HCT116 (cell line): ENCODE measurements at regions not wholly inside any gene's neighbourhood (a gene's known extent, or its start where the extent isn't known, plus 50 kb on each side); places are given as distances from the start of the nearest gene placed in this dataset.

Experiments used
- ATAC-seq: fragments of 200-7000 bp; cut with Tn5 transposase; 2 replicates; pipeline ENCODE4 v1.9.1; 2020; ENCODE audit warnings: mild to moderate bottlenecking, moderate library complexity
- BruUV-seq: library from RNA; stranded (reverse); fragments of 400-500 nt; replicated peaks from 2 replicates; lab custom pipeline; 2021; lab: Mats Ljungman, UMichigan
- CTCF ChIA-PET: fragments of 300-600 bp; sonication (Branson Sonifier 250); formaldehyde crosslinking; loops from one replicate; lab custom pipeline; 2021; ENCODE audit warnings: antibody characterized with exemption; lab: Charles Lee
- POLR2A ChIA-PET: fragments of 300-600, 350-600 bp; sonication (Branson Sonifier 250); formaldehyde crosslinking; loops from one replicate; lab custom pipeline; 2021; ENCODE audit warnings: antibody characterized with exemption; lab: Charles Lee
- RAD21 ChIA-PET, 2 experiments: fragments of 300-600 bp; sonication (Branson Sonifier 250); formaldehyde crosslinking; loops; one replicate each; lab custom pipeline; 2023; ENCODE audit warnings: low total read pairs in 2 of 2; ENCODE audit not compliant: uncharacterized antibody in 2 of 2, unreplicated experiment in 2 of 2, low non-redundant PET in 1 of 2; lab: Charles Lee
- DNase-seq: peaks from one replicate; pipeline ENCODE4 v3.0.0-alpha.2; 2010; ENCODE audit warnings: low read depth, low spot score
- H2AFZ ChIP-seq: fragments of 200-600 bp; shearing (Covaris generic), sonication (generic); 2 replicates; pipeline ENCODE4 v1.6.1; 2017; ENCODE audit warnings: low read depth, mixed run types, mixed read lengths, antibody characterized with exemption, low read length; ENCODE audit not compliant: poor library complexity, severe bottlenecking
- H3K27ac ChIP-seq: 2 replicates; pipeline ENCODE4 v1.5.1; 2012; ENCODE audit warnings: low read depth, low read length
- H3K27me3 ChIP-seq: fragments of 200-600 bp; sonication (generic); 2 replicates; pipeline ENCODE4 v1.6.1; 2016; ENCODE audit warnings: mixed run types, low read length, mixed read lengths; ENCODE audit not compliant: insufficient read depth
- H3K36me3 ChIP-seq, 2 experiments: fragments of 200-500 bp in 1 of 2; fragments of 200-600 bp in 1 of 2; sonication (Bioruptor generic) in 1 of 2; sonication (generic) in 1 of 2; 2 replicates each; pipeline versions ENCODE4 v1.5.1 to v1.6.1; 2014 to 2016; ENCODE audit warnings: low read length in 2 of 2, inconsistent platforms in 1 of 2, mixed read lengths in 1 of 2, mixed run types in 1 of 2; ENCODE audit not compliant: insufficient read depth in 2 of 2, control insufficient read depth in 1 of 2
- H3K4me1 ChIP-seq, 2 experiments: fragments of 200-600 bp in 1 of 2; sonication (generic) in 1 of 2; 2 replicates each; pipeline versions ENCODE4 v1.5.1 to v1.6.1; 2012 to 2017; ENCODE audit warnings: low read length in 2 of 2, inconsistent platforms in 1 of 2, mild to moderate bottlenecking in 1 of 2, mixed read lengths in 1 of 2, mixed run types in 1 of 2, moderate library complexity in 1 of 2; ENCODE audit not compliant: insufficient read depth in 2 of 2, control insufficient read depth in 1 of 2
- H3K4me2 ChIP-seq: fragments of 200-600 bp; sonication (generic); 2 replicates; pipeline ENCODE4 v1.6.1; 2017; ENCODE audit warnings: mixed run types, low read length, mixed read lengths
- H3K4me3 ChIP-seq, 2 experiments: fragments of 200-600 bp in 1 of 2; sonication (generic) in 1 of 2; replicated peaks in 1 of 2; 2 replicates each; pipeline ENCODE4 v1.5.1; 2011 to 2016; ENCODE audit warnings: low read length in 2 of 2, control low read depth in 1 of 2, low read depth in 1 of 2, mild to moderate bottlenecking in 1 of 2, mixed read lengths in 1 of 2, mixed run types in 1 of 2
- H3K79me2 ChIP-seq: fragments of 200-600 bp; sonication (generic); 2 replicates; pipeline ENCODE4 v1.6.1; 2017; ENCODE audit warnings: mild to moderate bottlenecking, mixed run types, low read length, moderate library complexity, mixed read lengths; ENCODE audit not compliant: insufficient read depth
- H3K9ac ChIP-seq: fragments of 200-600 bp; sonication (generic); 2 replicates; pipeline ENCODE4 v1.6.1; 2016; ENCODE audit warnings: low read length, mixed read lengths
- H3K9me2 ChIP-seq: fragments of 200-600 bp; sonication (generic), shearing (Covaris generic); 2 replicates; pipeline ENCODE4 v1.6.1; 2017; ENCODE audit warnings: mixed run types, mild to moderate bottlenecking, moderate library complexity; ENCODE audit not compliant: insufficient read depth
- H3K9me3 ChIP-seq, 2 experiments: fragments of 200-500 bp in 1 of 2; fragments of 200-600 bp in 1 of 2; sonication (Bioruptor generic) in 1 of 2; sonication (generic) in 1 of 2; 2 replicates each; pipeline ENCODE4 v1.6.1; 2014 to 2017; ENCODE audit warnings: low read length in 2 of 2, mixed read lengths in 2 of 2, inconsistent platforms in 1 of 2, low read depth in 1 of 2, mild to moderate bottlenecking in 1 of 2, mixed run types in 1 of 2, moderate library complexity in 1 of 2; ENCODE audit not compliant: control insufficient read depth in 1 of 2, insufficient read depth in 1 of 2
- H4K20me1 ChIP-seq: fragments of 200-600 bp; sonication (generic), shearing (Covaris generic); 2 replicates; pipeline ENCODE4 v1.6.1; 2017; ENCODE audit warnings: mixed run types, mild to moderate bottlenecking, moderate library complexity; ENCODE audit not compliant: insufficient read depth
- CBX3 ChIP-seq: IDR thresholded peaks from 2 replicates; pipeline ENCODE4 v1.6.1; 2012; ENCODE audit warnings: low read depth
- CEBPB ChIP-seq: IDR thresholded peaks from 2 replicates; pipeline ENCODE4 v1.6.1; 2012; ENCODE audit warnings: low read depth
- EGR1 ChIP-seq: IDR thresholded peaks from 2 replicates; pipeline ENCODE4 v1.6.1; 2012; ENCODE audit warnings: low read depth
- ELF1 ChIP-seq: IDR thresholded peaks from 2 replicates; pipeline ENCODE4 v1.6.1; 2012; ENCODE audit warnings: low read depth, borderline replicate concordance
- EZH2 ChIP-seq: fragments of 200-600 bp; sonication (generic); IDR thresholded peaks from 2 replicates; pipeline ENCODE4 v1.6.1; 2017; ENCODE audit warnings: antibody characterized with exemption, mixed run types
- FOSL1 ChIP-seq: IDR thresholded peaks from 2 replicates; pipeline ENCODE4 v1.6.1; 2012; ENCODE audit warnings: low read depth
- JUND ChIP-seq: IDR thresholded peaks from 2 replicates; pipeline ENCODE4 v1.6.1; 2012
- MAX ChIP-seq: IDR thresholded peaks from 2 replicates; pipeline ENCODE4 v1.6.1; 2012
- POLR2A ChIP-seq: IDR thresholded peaks from 2 replicates; pipeline ENCODE4 v1.7.0; 2011; ENCODE audit warnings: borderline replicate concordance; ENCODE audit not compliant: insufficient read depth, insufficient read length; ENCODE audit errors: extremely low read depth
- SIN3A ChIP-seq: IDR thresholded peaks from 2 replicates; pipeline ENCODE4 v1.6.1; 2012; ENCODE audit warnings: low read depth
- TCF7L2 ChIP-seq: IDR thresholded peaks from 2 replicates; pipeline ENCODE4 v1.7.0; 2011; ENCODE audit warnings: borderline replicate concordance, inconsistent platforms; ENCODE audit not compliant: insufficient read depth, insufficient read length; ENCODE audit errors: extremely low read depth
- ZBTB33 ChIP-seq: IDR thresholded peaks from 2 replicates; pipeline ENCODE4 v1.6.1; 2011; ENCODE audit warnings: mild to moderate bottlenecking, low read length, moderate library complexity; ENCODE audit not compliant: insufficient replicate concordance; ENCODE audit errors: extremely low read depth
- ZFX ChIP-seq: fragments of 450-650 bp; IDR thresholded peaks from 2 replicates; pipeline ENCODE4 v1.6.1; 2017
- ZNF274 ChIP-seq: fragments of 200-500 bp; sonication (Bioruptor generic); IDR thresholded peaks from 2 replicates; pipeline ENCODE4 v1.6.1; 2014; ENCODE audit warnings: mild to moderate bottlenecking, low read depth, low read length, inconsistent platforms
- intact Hi-C: fragments of 100-400 bp; cut with micrococcal nuclease; formaldehyde crosslinking; loops from 2 replicates; pipeline ENCODE4 v1.10.0; 2022
- TF ChIP-seq, protein P1 (sequence below), 3 experiments: fragments of 200-600 bp in 1 of 3; sonication (generic) in 1 of 3; IDR thresholded peaks in 2 of 3; conservative IDR thresholded peaks in 1 of 3; 2 replicates each; pipeline ENCODE4 v1.5.1; 2012 to 2017; ENCODE audit warnings: low read depth in 2 of 3, low read length in 2 of 3, antibody characterized with exemption in 1 of 3, borderline replicate concordance in 1 of 3, control low read depth in 1 of 3, mild to moderate bottlenecking in 1 of 3, mixed read lengths in 1 of 3, mixed run types in 1 of 3, moderate library complexity in 1 of 3; ENCODE audit not compliant: insufficient read depth in 1 of 3

DNA sequence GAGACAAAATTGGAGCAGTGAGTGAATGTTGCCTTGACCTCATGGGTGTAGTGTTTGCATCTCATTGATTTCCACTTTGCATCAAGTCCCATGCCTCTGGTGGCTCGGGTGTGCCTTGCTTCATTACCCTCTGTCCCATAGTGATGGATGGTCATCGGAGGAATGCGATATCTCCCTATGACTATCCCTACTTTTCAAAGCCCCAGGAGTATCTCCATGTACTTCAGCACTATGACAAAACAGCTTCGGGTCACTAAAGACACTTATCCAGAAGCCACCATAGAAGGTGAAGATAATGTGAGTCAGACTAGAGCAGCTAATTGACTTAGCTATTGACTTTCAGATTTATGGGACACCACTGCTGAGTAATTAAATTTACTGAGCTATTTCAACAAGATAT, 355.1 kb upstream of the CCDC196 start:
- Histone ChIP-seq H3K4me1 (no peaks in the 10 kb centered on the region), H3K79me2 (no peaks in the 10 kb centered on the region), H3K9ac (no peak overlapping the region), H3K4me3 (no peak overlapping the region), H4K20me1 (no peaks in the 10 kb centered on the region), H3K27me3 (no peaks in the 10 kb centered on the region), H3K4me2 (no peak overlapping the region), H2AFZ (no peak overlapping the region), H3K27ac (no peak overlapping the region), H3K36me3 (no peaks in the 10 kb centered on the region), H3K9me2 (peaks cover 3% of the 10 kb centered on the region; the same call in 1 of the 2 replicates), H3K9me3 (no peaks in the 10 kb centered on the region)
- no peak for TF ChIP-seq ZFX
- TF ChIP-seq ZNF274: no peak
- no peak for TF ChIP-seq TCF7L2
- no peak for TF ChIP-seq CEBPB
- no peak for TF ChIP-seq EZH2
- no peak for TF ChIP-seq SIN3A
- TF ChIP-seq, protein P1, sequence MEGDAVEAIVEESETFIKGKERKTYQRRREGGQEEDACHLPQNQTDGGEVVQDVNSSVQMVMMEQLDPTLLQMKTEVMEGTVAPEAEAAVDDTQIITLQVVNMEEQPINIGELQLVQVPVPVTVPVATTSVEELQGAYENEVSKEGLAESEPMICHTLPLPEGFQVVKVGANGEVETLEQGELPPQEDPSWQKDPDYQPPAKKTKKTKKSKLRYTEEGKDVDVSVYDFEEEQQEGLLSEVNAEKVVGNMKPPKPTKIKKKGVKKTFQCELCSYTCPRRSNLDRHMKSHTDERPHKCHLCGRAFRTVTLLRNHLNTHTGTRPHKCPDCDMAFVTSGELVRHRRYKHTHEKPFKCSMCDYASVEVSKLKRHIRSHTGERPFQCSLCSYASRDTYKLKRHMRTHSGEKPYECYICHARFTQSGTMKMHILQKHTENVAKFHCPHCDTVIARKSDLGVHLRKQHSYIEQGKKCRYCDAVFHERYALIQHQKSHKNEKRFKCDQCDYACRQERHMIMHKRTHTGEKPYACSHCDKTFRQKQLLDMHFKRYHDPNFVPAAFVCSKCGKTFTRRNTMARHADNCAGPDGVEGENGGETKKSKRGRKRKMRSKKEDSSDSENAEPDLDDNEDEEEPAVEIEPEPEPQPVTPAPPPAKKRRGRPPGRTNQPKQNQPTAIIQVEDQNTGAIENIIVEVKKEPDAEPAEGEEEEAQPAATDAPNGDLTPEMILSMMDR (IDR thresholded peaks at IDR 0.05 in 2 of 3, conservative IDR thresholded peaks at IDR 0.05 in 1 of 3; ENCODE audit: borderline replicate concordance in 1 of 3, insufficient read depth in 1 of 3, low read depth in 2 of 3, low read length in 2 of 3): no peak
- no peak for TF ChIP-seq JUND
- POLR2A ChIA-PET: no interaction called here
- no peak for ATAC-seq
- no TSS peak for BruUV-seq
- intact Hi-C loops: no loop called here
- no peak for DNase-seq
- RAD21 ChIA-PET: no interaction called here
- CTCF ChIA-PET: no interaction called here

GRCh38 chr14:66133666-66134065, 352.5 kb upstream of the CCDC196 start:
- H3K4me1 ChIP-seq: no peaks in the 10 kb centered on the region
- H4K20me1 ChIP-seq: no peaks in the 10 kb centered on the region
- ATAC-seq (no peak), DNase-seq (no peak)
- no peaks in the 10 kb centered on the region for H3K36me3 ChIP-seq
- H3K79me2 ChIP-seq: no peaks in the 10 kb centered on the region
- no peaks in the 10 kb centered on the region; the same call in 1 of the 2 replicates for H3K27me3 ChIP-seq
- no TSS peak for BruUV-seq
- H3K4me2 ChIP-seq: no peak overlapping the region
- H3K4me3 ChIP-seq: no peak overlapping the region
- intact Hi-C loops: no loop called here
- ChIA-PET CTCF (no interaction called here), POLR2A (no interaction called here), RAD21 (no interaction called here)
- no peak overlapping the region for H3K9ac ChIP-seq
- H3K27ac ChIP-seq: no peak overlapping the region
- H3K9me2 ChIP-seq: no peaks in the 10 kb centered on the region
- H2AFZ ChIP-seq: no peak overlapping the region
- no peaks in the 10 kb centered on the region for H3K9me3 ChIP-seq
- TF ChIP-seq CBX3 (no peak), SIN3A (no peak), FOSL1 (no peak), EGR1 (no peak), TCF7L2 (no peak), ELF1 (no peak), MAX (no peak), ZBTB33 (no peak), POLR2A (no peak), ZFX (no peak)
- TF ChIP-seq, protein P1 (IDR thresholded peaks at IDR 0.05 in 2 of 3, conservative IDR thresholded peaks at IDR 0.05 in 1 of 3; ENCODE audit: borderline replicate concordance in 1 of 3, insufficient read depth in 1 of 3, low read depth in 2 of 3, low read length in 2 of 3): no peak
